ENCODE measurements at regions not wholly inside any gene's neighbourhood (a gene's known extent, or its start where the extent isn't known, plus 50 kb on each side); places are given as distances from the start of the nearest gene placed in this dataset.

- DNase-seq = no peak
- in situ Hi-C loops (cut with MboI; ENCODE audit: low pct_unique_long_range_greater_than_20kb, low sequenced_read_pairs) = no loop called here
Observed at GRCh38 chr16:6247775-6248174, 1084.9 kb upstream of the RBFOX1 start.

GRCh38 chr16:6247150-6247549 is 1085.5 kb upstream of the RBFOX1 start:
- in situ Hi-C loops (cut with MboI; ENCODE audit: low pct_unique_long_range_greater_than_20kb, low sequenced_read_pairs) = no loop called here
- no peak for DNase-seq

GRCh38 chr16:6246266-6246665 is 1086.4 kb upstream of the RBFOX1 start:
- no peak for DNase-seq
- in situ Hi-C loops (cut with MboI; ENCODE audit: low pct_unique_long_range_greater_than_20kb, low sequenced_read_pairs) = no loop called here

- no peak for DNase-seq
- in situ Hi-C loops (cut with MboI; ENCODE audit: low pct_unique_long_range_greater_than_20kb, low sequenced_read_pairs) = no loop called here
Observed at GRCh38 chr16:6232056-6232455, 1100.6 kb upstream of the RBFOX1 start.

GRCh38 chr16:6231398-6231797 is 1101.2 kb upstream of the RBFOX1 start:
- no peak for DNase-seq
- in situ Hi-C loops (cut with MboI; ENCODE audit: low pct_unique_long_range_greater_than_20kb, low sequenced_read_pairs) = no loop called here

GRCh38 chr16:6229186-6229585 is 1103.5 kb upstream of the RBFOX1 start:
- no peak for DNase-seq
- in situ Hi-C loops (cut with MboI; ENCODE audit: low pct_unique_long_range_greater_than_20kb, low sequenced_read_pairs) = no loop called here

- in situ Hi-C loops (cut with MboI; ENCODE audit: low pct_unique_long_range_greater_than_20kb, low sequenced_read_pairs) = no loop called here
- no peak for DNase-seq
Observed at GRCh38 chr16:6218855-6219254, 1113.8 kb upstream of the RBFOX1 start.

- DNase-seq = no peak
- in situ Hi-C loops (cut with MboI; ENCODE audit: low pct_unique_long_range_greater_than_20kb, low sequenced_read_pairs) = no loop called here
Observed at GRCh38 chr16:6216836-6217235, 1115.8 kb upstream of the RBFOX1 start.

- in situ Hi-C loops (cut with MboI; ENCODE audit: low pct_unique_long_range_greater_than_20kb, low sequenced_read_pairs) = no loop called here
- DNase-seq = no peak
Observed at GRCh38 chr16:6211644-6212043, 1114.0 kb upstream of the EEF2KMT start.

- no peak for DNase-seq
- in situ Hi-C loops (cut with MboI; ENCODE audit: low pct_unique_long_range_greater_than_20kb, low sequenced_read_pairs) = no loop called here
Observed at GRCh38 chr16:6209355-6209930, 1111.8 kb upstream of the EEF2KMT start.

GRCh38 chr16:6207580-6207979 is 1110.0 kb upstream of the EEF2KMT start:
- in situ Hi-C loops (cut with MboI; ENCODE audit: low pct_unique_long_range_greater_than_20kb, low sequenced_read_pairs) = no loop called here
- DNase-seq = no peak

- no peak for DNase-seq
- in situ Hi-C loops (cut with MboI; ENCODE audit: low pct_unique_long_range_greater_than_20kb, low sequenced_read_pairs) = no loop called here
Observed at GRCh38 chr16:6207124-6207523, 1109.5 kb upstream of the EEF2KMT start.

- DNase-seq = no peak
- in situ Hi-C loops (cut with MboI; ENCODE audit: low pct_unique_long_range_greater_than_20kb, low sequenced_read_pairs) = no loop called here
Observed at GRCh38 chr16:6206080-6206479, 1108.5 kb upstream of the EEF2KMT start.

GRCh38 chr16:6204945-6205344 is 1107.3 kb upstream of the EEF2KMT start:
- DNase-seq = no peak
- in situ Hi-C loops (cut with MboI; ENCODE audit: low pct_unique_long_range_greater_than_20kb, low sequenced_read_pairs) = no loop called here

GRCh38 chr16:6200861-6201260 is 1103.3 kb upstream of the EEF2KMT start:
- in situ Hi-C loops (cut with MboI; ENCODE audit: low pct_unique_long_range_greater_than_20kb, low sequenced_read_pairs) = no loop called here

GRCh38 chr16:6200271-6200670 is 1102.7 kb upstream of the EEF2KMT start:
- no peak for DNase-seq
- in situ Hi-C loops (cut with MboI; ENCODE audit: low pct_unique_long_range_greater_than_20kb, low sequenced_read_pairs) = no loop called here

More at GRCh38 chr16:6200861-6201260, 1103.3 kb upstream of the EEF2KMT start:
- DNase-seq = no peak

- in situ Hi-C loops (cut with MboI; ENCODE audit: low pct_unique_long_range_greater_than_20kb, low sequenced_read_pairs) = no loop called here
- DNase-seq = no peak
Observed at GRCh38 chr16:6195966-6196365, 1098.4 kb upstream of the EEF2KMT start.

GRCh38 chr16:6193718-6194117 is 1096.1 kb upstream of the EEF2KMT start:
- in situ Hi-C loops (cut with MboI; ENCODE audit: low pct_unique_long_range_greater_than_20kb, low sequenced_read_pairs) = no loop called here
- no peak for DNase-seq

- no peak for DNase-seq
- in situ Hi-C loops (cut with MboI; ENCODE audit: low pct_unique_long_range_greater_than_20kb, low sequenced_read_pairs) = no loop called here
Observed at GRCh38 chr16:6192984-6193383, 1095.4 kb upstream of the EEF2KMT start.

- in situ Hi-C loops (cut with MboI; ENCODE audit: low pct_unique_long_range_greater_than_20kb, low sequenced_read_pairs) = no loop called here
- no peak for DNase-seq
Observed at GRCh38 chr16:6192532-6192931, 1094.9 kb upstream of the EEF2KMT start.

- DNase-seq = no peak
- in situ Hi-C loops (cut with MboI; ENCODE audit: low pct_unique_long_range_greater_than_20kb, low sequenced_read_pairs) = no loop called here
Observed at GRCh38 chr16:6190776-6191175, 1093.2 kb upstream of the EEF2KMT start.

GRCh38 chr16:6189216-6189615 is 1091.6 kb upstream of the EEF2KMT start:
- DNase-seq = no peak
- in situ Hi-C loops (cut with MboI; ENCODE audit: low pct_unique_long_range_greater_than_20kb, low sequenced_read_pairs) = no loop called here

All from KBM-7 (cell line).